AG09309 (cell line): ENCODE measurements at regions not wholly inside any gene's neighbourhood (a gene's known extent, or its start where the extent isn't known, plus 50 kb on each side); places are given as distances from the start of the nearest gene placed in this dataset.

Source experiments
- DNase-seq: peaks from one replicate; pipeline ENCODE4 v3.0.0-alpha.2; 2010; ENCODE audit warnings: low read depth
- H3K4me3 ChIP-seq: 2 replicates; pipeline ENCODE4 v1.5.1; 2011; ENCODE audit warnings: mild to moderate bottlenecking, low read depth, low read length, moderate library complexity; ENCODE audit not compliant: control insufficient read depth
- CTCF ChIP-seq: IDR thresholded peaks from 2 replicates; pipeline ENCODE4 v1.5.1; 2011; ENCODE audit warnings: mild to moderate bottlenecking, low read depth, low read length, inconsistent platforms; ENCODE audit not compliant: insufficient read depth, control insufficient read depth; ENCODE audit errors: missing control alignments

GRCh38 chr6:150715133-150715532 is 115.4 kb downstream of the PLEKHG1 start:
- no peak for DNase-seq
- no peak overlapping the region for H3K4me3 ChIP-seq
- TF ChIP-seq CTCF, result no peak

DNA sequence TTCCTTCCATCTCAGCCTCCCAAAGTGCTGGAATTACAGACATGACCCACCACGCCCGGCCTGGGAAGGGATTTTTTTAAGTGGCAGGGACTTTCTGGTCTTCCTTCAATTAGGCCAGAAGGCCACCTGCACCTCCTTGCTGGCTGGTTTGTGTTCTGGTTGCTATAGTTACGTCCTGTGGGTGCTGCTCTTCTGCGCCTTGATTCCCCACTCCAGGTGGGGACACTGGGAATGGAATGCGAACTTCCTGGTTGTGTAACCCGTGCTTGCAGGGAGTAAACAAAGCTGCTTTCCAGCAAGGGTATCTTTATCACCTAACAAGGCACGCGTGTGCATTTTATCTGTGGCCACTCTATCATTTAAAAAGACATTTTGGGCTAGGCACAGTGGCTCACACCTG is 117.7 kb downstream of the PLEKHG1 start:
- DNase-seq, result no peak
- TF ChIP-seq CTCF, result no peak
- no peak overlapping the region for H3K4me3 ChIP-seq

GRCh38 chr6:150719099-150719766 is 119.5 kb downstream of the PLEKHG1 start:
- no peak for DNase-seq
- H3K4me3 ChIP-seq, result no peak overlapping the region
- TF ChIP-seq CTCF, result no peak

DNA sequence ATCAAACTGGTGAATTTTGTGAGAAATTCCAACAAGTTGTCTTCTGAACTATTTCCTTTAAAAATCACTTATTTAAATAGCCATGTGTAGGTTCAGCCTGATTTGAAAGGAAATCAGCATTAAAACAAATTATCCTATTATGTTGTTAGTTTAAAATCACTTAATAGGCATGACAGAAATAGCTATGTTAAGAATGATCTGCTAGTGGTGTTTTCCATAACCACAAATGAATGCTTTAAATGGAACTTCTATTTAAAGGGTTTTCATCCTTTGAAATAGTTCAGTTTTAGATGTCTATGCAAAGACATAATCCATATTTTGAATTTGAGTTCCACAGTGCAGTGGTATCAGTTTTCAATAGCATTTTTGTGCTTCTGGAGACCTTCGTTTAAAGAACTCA is 120.1 kb downstream of the PLEKHG1 start:
- H3K4me3 ChIP-seq, result no peak overlapping the region
- no peak for DNase-seq
- no peak for TF ChIP-seq CTCF

DNA sequence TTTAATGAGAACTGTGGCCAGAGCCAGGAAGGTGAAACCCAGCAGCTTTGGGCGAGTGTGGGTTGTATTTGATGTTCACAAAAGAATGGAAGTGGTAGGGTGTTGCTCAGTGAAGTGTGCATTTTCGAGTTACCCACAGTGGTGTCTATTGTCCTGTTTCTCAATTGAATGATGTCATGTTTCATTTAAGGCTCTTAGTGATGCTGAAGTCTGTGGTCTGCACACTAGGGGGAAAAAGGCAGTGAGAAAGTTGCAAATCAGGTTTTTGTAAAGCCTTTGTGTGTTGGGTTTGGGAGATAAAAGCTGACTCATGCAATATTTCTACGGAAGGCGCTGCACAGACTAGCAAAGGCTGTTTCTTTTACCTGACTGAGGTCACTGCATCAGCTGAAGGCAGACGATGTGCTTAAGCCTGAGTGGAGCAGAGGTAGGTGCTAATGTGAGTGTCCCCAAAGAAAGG is 121.1 kb downstream of the PLEKHG1 start:
- DNase-seq, result no peak
- no peak overlapping the region for H3K4me3 ChIP-seq
- no peak for TF ChIP-seq CTCF

GRCh38 chr6:150721418-150722266 is 122.0 kb downstream of the PLEKHG1 start:
- no peak for TF ChIP-seq CTCF
- no peak overlapping the region for H3K4me3 ChIP-seq
- DNase-seq, result no peak
